HG02885 (cell line): ENCODE measurements at regions not wholly inside any gene's neighbourhood (a gene's known extent, or its start where the extent isn't known, plus 50 kb on each side); places are given as distances from the start of the nearest gene placed in this dataset.
"Not testable (repeated sequence)": the region's sequence is repeated elsewhere in the genome, so short reads cannot be mapped to it uniquely, and the experiment has no call there.

ENCODE experiments used
- ATAC-seq: cut with Tn5 transposase; IDR thresholded peaks from one replicate; pipeline ENCODE4 v1.9.1; 2021; ENCODE audit warnings: mild to moderate bottlenecking; ENCODE audit not compliant: unreplicated experiment, poor library complexity

DNA sequence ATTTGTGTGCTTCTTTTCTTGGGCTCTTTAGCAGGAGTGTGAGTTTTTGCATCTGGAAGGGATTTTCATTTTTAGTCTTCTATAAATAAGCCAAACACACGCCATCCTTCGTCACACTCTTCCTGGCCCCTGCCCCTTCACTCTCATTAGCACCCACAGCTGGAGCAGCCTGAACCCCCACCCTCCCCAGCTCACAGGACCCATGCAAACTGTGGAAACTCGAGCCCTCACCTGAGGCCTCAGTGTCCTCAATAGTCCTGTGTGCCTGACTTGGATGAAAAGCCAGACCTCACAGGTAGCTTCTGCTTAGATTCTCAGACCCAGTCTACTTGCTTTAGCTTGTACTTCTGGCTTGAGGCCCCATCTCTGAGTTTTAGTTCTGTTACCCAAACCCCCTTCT is 167.9 kb downstream of the MTHFS start:
- no peak for ATAC-seq

DNA sequence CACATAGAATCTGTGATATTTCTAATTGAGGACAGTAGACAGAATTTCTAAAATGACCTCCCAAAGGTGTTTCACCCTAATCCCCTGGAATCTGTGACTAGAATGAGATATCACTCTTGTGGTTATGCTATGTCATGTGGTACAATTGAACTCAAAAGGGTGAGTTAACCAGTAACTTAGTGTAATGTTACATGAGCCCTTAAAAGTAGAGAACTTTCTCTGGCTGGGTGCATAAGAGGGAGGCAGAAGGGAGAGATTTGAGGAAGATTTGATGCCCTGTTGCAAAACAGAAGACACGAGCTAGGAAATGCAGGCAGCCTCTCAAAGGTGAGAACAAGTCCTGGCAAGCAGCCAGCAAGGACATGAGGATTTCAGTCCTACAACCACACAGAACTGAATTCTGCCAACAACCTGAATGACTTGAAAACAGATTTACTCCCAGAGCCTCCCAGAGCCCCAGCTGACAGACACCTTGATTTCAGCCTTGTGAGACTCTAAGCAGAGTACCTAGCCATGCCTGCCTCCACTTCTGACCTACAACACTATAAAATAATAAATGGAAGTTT is 160.3 kb downstream of the MTHFS start:
- ATAC-seq: no peak

DNA sequence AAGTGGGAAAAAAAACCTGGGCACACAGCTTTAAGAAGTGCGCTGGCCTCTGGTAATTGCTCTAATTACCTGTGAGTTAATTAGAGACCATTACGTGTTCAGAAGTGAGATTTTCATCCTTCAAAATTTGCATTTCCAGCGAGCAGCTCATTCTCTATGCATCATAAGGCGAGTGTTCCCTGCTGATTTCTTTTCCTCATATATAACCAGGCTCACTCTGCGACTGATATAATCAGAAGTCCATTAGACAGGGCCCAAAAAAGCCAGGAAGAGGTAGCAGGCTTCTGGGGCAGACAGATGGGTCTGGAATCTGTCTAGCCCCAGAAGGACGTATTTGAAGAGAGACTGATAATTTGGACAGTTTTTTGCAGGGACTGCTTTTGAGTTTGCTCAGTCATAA is 158.7 kb downstream of the MTHFS start:
- ATAC-seq: no peak

DNA sequence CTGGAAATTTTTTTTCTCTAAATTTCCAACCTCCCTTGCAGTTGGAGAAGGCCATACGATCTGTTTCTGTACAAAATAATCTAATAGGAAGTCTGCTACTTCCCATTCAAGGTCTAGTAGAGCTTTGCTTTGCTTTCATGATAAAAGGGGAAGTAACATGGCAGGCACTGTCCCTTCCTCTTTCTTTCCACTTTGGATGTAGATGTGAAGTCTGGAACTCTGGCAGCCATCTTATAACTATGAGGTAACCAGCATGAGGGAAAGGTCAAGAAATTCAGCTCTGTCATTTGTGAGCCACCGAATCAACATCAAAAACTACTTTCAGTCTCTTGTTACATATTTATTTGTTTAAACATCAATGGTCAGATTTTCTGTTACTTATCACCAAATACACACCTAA is 156.3 kb downstream of the MTHFS start:
- no peak for ATAC-seq

DNA sequence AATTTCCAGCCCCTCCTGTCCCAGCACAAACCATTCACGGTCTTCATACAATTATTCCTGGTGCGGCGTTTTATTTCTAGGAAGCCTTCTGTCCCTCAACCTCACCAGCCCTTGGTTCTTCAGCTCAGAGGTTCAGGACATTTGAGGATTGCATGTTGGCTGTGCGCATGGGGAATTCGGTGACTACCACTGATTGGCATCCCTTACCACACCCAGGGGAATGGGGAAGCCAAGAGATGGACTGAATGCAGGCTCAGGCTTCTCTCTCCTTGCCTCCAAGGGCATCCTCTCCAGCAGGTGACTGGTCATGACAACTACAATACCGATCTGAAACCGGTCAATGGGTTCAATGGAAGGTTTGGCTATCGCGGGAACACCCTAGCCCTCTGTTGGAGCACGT is 153.8 kb downstream of the MTHFS start:
- no peak for ATAC-seq

DNA sequence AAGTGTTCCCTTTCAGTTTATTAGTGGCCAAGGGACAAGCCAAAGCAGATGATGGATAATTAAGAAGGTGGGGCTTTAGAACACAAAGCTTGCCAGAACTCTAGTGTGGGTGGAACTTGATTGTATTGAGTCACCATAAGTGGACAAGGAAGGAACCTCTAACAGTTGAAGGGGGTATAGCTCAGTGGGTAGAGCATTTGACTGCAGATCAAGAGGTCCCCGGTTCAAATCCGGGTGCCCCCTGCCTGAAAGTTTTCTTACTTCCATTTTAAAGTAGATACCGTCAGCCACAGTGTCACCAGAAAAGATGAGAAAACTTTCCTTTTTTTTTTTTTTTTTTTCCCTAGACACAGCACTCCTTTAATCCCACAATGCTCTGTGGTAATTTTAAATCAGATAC is 152.3 kb downstream of the MTHFS start:
- not testable (repeated sequence) for ATAC-seq

DNA sequence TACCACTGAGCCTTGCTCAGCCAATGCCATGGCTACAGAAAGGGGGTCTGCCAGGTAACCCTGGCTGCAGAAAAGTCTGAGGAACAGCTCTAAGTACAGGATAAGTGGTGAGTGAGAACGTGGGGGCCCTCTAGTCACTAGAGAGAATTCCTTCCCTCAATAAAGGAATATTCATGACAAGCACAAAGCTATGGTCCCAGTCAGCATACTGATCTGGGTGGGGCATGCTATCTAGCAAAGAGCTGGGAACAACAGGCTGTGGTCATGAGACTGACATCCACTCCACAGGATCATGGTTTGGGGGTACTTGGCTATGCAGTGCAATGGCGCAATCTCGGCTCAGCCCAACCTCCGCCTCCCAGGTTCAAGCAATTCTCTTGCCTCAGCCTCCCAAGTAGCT is 140.4 kb downstream of the MTHFS start:
- ATAC-seq: no peak

DNA sequence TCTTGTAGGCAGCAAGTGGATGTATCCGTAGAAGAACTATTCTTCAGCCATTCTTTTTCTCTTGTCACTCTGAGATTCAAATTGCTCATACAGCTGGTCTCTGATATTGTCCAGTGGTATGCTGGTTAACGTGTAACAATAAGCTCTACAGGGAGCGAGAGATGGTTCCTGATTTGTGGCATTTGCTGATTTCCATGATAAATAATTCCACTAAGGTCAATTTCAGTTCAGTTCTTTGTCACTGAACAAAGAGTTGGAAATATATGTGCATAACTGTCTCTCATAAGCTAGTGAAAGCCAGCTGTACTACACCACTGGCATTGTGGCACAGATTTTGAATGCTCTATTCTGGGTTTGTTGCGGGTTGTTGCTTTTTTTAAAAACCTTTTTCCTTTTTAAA is 131.7 kb downstream of the MTHFS start:
- no peak for ATAC-seq

DNA sequence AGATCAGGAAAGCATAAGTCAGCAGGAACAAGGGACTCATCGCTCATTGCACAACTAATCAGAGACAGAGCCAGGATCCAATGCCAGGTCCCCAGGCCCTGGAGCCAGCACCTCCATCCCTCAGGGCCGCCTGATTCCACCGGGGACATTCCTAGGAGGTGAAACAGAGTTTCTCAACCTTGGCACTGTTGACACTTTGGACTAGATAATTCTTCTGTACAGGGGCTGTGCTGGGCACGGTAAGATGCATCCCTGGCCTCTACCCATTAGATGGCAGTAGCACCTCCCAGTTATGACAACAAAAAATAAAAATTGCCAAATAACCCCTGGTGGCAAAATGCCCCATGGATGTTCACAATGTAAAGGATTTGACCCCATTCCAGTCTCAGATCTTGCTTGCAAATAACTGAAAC is 127.7 kb downstream of the MTHFS start:
- no peak for ATAC-seq

DNA sequence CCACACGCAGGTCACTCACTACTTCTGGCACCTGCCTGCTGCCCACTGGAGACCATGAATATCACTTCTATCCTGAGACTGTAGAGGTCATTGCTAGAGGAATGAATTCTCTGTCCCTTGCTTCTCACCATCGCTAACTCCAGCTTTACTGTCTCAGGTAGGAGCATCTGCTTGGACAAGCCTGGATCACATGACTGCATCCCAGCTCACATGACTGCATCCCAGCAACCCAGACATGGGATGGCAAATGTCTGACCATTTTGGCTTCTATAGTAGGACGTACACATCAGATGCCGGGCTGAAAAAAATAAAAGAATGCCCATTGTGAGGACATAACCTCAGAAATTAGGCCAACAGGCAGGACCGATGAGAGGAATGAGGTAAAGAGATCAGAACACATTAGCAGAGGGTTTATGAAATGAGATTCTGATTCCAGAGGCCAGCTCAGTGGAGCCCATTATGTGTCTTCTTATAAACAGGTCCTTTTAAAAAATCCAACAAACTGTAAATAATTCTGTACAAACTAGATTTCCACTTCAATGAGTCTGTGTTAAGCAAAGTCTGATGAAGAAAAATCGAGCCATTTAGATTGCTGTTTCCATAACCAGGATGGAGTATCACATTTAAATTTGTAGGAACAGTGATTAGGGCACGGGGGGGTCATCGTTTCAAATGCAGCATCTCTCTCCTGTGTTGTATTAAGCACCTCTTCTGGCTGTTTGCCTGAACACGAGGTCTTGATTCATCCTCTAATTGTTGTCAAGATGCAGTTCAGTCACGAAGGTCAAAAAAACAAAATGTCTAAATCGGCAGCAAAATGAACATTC is 126.7 kb downstream of the MTHFS start:
- ATAC-seq: no peak

DNA sequence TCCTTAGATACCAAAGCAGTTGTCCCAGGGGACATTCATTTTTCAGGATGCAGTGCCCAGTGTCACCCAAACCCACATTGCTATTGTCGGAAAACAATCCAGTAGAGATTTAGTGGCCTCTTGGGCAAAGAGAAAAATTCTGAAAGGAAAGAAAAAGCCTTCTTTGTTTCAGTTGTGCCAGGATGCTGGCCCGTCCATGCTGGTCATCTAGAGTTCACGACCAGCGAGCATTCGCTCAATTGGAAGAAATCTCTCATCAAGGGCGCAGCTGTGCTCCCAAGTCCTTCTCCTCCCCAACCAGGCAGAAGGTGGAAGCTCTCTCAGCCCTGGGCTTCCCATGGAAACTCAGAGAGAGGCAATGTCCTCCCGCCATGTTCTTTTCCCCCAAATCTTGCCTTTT is 123.7 kb downstream of the MTHFS start:
- ATAC-seq: no peak

DNA sequence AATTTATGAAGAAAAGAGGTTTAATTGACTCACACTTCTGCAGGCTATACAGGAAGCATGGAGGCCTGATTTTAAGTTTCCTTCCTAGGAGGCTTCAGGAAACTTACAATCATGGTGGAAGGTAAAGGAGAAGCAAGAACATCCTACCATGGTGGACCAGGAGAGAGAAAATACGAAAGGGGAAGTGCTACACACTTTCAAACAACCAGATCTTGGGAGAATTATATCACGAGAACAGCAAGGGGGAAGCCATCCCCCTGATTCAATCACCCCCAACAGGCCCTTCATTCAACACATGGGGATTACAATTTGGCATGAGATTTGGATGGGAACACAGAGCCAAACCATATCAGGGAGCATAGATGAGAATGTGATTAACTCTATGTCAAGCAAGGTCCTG is 121.0 kb downstream of the MTHFS start:
- ATAC-seq: no peak

DNA sequence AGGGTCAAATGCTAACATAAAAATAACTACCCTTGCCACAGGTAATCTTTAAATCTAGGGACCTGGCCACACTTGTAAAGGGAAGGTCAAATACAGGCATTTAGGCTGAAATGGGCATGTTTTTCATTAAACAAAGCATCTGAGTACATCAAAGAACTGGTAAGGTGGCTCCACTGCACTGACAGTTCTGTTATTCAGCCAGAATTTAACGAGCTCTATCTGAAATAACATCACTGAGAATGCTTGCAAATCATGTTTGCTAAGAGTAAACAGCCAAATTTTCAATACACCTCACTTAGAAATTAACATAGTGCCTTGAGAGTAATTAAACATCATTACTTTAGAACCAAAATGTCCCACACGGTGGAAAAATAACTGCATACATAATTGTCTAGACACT is 118.9 kb downstream of the MTHFS start:
- ATAC-seq: no peak

DNA sequence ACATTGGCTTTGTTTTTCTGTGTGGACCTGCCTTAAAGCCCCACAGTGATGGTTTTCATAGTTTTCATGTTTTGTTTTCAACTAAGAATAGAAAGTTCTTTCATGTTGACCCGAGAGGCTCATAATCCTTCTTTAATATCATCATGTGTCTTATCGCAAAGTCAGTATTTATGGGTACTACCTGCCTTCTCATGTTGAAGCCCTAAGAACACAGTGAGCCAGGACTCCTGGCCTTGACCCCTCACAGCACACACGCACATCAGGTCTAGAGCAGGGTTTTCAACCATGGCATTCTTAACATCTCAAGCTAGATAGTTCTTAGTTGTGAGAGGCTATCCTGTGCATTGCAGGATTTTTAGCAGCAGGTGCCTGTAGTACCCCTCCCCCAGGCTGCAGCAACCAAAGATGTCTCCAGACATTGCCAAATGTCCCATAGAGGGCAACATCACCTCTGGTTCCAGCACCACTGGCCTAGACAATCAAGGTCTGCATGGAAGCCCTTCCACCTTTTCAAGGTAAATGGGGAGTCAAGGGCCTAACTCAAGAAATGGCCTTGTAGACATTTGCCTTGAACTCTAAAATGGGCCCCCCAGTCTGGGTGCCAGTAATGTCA is 118.3 kb downstream of the MTHFS start:
- no peak for ATAC-seq

DNA sequence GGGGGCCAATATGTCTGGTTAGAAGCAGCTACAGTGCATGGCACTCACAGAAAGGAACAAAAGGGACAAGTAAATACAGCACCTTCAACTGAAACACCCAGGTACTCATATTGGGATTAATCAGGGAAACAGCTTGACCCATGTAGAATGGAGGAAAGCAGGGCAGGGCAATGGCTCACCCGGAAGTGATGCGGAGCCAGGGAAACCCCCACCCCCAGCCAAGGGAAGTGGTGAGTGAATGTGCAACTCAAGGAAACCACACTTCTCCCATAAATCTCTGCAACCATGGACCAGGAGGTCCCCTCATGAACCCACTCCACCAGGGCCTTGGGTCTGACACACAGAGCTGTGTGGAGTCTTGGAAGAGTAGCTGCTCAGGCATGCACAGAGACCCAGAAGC is 117.1 kb downstream of the MTHFS start:
- no peak for ATAC-seq

DNA sequence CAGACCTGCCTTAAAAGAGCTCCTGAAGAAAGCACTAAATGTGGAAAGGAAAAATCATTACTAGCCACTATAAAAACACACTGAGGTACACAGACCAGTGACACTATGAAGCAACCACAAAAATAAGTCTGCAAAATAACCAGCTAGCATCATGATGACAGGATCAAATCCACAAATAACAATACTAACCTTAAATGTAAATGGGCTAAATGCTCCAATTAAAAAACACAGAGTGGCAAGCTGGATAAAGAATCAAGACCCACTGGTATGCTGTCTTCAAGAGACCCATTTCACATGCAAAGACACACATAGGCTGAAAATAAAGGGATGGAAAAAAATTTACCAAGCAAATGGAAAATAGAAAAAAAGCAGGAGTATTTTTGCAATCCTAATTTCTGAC is 114.5 kb downstream of the MTHFS start:
- ATAC-seq: not testable (repeated sequence)
